GM21737 (cell line): ENCODE measurements at regions not wholly inside any gene's neighbourhood (a gene's known extent, or its start where the extent isn't known, plus 50 kb on each side); places are given as distances from the start of the nearest gene placed in this dataset.

Experiments
- ATAC-seq: cut with Tn5 transposase; IDR thresholded peaks from one replicate; pipeline ENCODE4 v1.9.1; 2021; ENCODE audit warnings: mild to moderate bottlenecking, moderate library complexity; ENCODE audit not compliant: unreplicated experiment

DNA sequence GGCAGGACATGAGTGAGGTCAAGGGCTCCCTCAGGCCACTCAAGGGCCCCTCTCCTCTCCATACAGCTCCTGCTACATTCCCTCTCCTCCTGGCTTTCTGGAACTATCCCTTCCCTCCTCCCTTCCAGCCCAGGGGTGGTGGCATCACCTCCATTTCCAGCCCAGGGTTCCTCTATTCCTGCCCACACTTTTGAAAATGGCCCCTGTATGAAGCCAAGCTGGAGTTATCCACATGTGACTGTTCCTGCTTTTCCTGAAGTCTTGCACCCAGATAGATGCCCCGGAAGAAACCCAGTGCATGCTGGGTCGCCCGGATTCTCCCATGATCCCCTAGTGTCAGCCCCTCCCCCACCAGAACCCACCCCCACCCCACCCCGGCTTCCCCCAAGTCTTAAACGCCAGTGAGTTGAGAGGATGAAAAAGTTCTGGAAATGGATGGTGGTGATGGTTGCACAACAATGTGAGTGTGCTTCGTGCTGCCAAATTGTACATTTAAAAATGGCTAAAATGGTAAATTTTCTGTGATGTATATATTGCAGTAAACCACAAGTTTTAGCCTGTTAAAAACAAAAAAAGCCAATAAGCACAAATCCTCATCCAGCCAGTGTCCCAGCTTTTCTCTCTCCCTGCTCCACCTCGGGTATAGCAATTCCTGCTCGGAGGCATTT is 136.9 kb downstream of the SCARB1 start:
- ATAC-seq: no peak

DNA sequence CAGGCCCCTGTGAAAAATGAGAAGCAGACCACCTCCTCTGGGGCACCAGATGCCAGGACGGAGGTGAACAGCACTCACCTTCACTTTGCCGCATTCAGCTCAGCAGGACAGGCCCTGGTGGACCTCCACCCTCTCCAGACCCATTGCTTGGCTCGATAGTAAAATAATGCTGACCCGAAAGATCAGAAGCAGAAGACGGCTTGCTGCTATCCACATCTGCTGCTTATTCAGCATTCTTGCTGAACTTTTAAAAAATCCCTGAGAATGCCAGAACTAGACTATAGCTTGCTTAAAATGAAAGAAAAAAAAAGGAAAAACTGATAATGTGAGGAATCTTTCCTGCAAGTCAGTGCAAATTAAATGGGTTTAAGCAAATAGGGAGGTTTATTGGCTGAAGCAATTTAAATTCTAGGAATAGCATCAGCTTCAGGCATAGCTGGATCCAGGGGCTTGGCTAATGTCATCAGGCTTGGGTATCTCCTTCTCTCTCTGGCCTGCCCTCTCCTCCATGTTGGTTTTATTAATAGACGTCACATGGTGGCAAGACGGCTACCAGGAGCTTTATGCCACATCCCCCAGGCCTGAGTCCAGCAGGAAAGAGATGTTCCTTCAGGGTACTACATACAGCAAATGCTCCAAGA is 137.9 kb downstream of the SCARB1 start:
- ATAC-seq: no peak

GRCh38 chr12:124725099-124725498 is 138.6 kb downstream of the SCARB1 start:
- no peak for ATAC-seq

GRCh38 chr12:124722878-124723277 is 140.8 kb downstream of the SCARB1 start:
- no peak for ATAC-seq

- ATAC-seq: no peak
These were observed 142.0 kb downstream of the SCARB1 start for GRCh38 chr12:124721501-124722162.

DNA sequence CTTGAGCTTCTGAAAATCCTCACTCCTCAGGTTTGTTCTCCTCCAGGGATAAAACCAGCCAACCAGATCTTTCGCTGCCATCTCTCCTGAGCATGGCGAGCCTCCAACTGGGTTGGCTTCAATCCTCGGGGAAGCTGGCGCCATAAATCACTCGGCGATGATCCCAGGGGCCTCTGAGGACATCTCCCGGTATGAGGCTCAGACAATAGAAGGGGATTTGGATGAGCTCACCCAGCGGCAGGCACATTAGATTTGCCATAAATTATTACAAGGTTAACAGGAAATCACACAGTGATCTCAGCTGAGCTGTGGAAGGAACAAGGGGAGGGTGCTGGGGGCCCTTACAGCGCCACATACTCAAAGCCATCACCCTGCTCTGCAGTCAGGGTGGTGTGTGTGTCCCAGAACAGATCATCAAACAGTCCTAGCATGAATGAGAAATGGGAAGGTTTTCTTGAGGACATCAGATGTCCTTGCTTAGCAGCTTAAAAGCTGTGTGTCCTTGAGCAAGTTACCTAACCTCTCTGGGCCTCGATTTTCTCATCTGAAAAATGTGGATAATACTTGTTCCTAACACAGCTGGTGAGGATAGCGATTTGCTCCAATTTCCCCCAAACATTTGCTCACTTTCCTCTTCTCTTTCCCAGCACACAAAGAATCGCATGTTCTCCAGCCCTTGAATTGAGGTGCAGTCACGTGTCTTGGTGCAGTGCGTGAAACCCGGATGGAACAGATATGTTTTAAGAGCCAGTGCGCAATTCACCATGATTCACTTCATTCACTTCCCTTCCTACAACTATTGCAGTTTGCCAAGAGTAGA is 142.8 kb downstream of the SCARB1 start:
- ATAC-seq: no peak

GRCh38 chr12:124720004-124720680 is 143.5 kb downstream of the SCARB1 start:
- no peak for ATAC-seq

- no peak for ATAC-seq
These were observed 144.4 kb downstream of the SCARB1 start for GRCh38 chr12:124719231-124719630.

DNA sequence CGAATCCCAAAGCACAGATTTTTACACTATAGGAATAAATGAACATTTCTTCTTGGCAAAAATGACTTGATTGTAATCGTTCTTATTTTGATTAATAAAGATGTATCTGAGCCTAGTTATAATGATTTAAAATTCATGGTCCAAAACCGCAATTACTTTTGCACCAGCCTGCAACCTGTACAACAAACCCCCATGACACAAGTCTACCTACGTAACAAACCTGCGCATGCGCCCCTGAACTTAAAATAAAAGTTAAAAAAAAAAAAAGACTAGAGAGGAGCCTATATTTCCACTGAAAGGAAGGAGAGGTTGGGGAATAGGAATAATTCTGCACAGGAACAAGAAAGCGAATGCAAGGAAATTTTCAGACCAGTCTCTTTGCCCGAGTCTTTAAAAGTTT is 145.2 kb downstream of the SCARB1 start:
- no peak for ATAC-seq

DNA sequence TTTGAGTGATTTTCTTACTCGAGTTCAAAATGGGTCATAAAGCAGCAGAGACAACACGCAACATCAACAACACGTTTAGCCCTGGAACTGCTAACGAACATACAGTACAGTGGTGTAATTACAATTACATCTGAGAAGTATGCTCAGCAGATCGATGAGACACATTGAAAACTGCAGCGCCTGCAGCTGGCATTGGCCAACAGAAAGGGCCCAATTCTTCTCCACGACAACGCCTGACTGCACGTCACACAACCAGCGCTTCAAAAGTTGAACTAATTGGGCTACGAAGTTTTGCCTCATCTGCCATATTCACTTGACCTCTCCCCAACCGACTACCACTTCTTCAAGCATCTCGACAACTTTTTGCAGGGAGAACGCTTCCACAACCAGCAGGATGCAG is 145.6 kb downstream of the SCARB1 start:
- ATAC-seq: no peak

DNA sequence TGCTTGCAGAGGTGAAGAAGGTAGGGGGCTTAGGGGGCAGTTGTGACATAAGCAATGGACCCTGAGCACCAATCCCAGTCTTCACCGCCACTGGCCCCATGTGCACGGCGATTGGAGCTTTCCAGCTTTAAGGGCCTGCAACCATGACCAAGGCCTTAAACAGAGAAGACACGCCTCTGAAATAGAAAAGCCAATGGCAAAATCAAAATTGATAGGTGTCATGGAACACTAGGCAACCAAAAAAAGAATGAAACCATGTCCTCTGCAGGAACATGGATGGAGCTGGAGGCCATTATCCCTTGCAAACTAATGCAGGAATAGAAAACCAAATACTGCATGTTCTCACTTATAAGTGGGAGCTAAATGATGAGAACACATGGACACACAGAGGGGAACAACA is 146.3 kb downstream of the SCARB1 start:
- ATAC-seq: no peak

DNA sequence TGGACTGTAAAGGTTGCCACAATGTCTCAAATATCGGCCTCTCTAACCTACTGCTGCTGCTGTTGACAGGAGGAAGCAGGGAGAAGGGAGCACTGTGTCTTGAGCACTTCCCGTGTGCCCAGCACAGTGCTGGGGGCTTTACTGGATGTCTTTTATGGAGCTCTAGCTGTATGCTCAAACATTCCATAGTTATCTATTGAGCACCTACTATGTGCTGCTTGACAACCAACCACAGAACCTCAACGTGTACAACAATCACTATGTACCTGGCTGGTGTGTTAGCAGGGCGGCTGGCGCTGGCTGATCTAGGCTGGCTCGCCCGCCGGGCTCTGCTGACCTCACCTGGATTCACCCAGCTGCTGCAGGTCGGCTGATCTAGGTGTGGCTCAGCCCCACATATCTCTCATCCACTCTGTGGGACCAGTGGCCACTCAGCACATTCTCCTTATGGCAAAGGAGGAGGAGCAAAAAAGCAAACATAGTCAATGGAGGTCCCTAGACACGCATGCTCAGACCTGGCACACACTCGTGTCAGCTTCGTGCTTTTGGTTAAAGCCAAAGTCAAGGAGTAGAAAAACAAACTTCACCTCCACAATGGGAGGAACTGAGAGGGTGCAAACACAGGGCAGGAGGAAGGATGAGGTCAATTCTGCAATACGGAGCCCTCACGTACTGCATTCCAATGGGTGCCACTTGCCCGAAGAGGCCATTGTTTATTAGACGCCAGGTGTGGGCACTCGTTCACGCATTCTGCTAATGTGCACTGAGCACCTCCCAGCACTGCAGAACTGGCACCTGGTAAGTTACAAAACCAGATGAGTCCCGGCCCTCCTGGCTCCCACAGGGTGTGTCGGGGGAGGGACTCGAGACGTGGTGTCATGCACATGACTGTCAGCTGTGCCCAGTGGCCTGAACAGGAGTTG is 147.2 kb downstream of the SCARB1 start:
- ATAC-seq: no peak

GRCh38 chr12:124715121-124715990 is 147.9 kb upstream of the NCOR2 start:
- no peak for ATAC-seq

- ATAC-seq: peak; percentile 77
These were observed 146.1 kb upstream of the NCOR2 start for GRCh38 chr12:124713436-124714082.

GRCh38 chr12:124713041-124713435 is 145.6 kb upstream of the NCOR2 start:
- ATAC-seq: peak; percentile 19

- no peak for ATAC-seq
These were observed 143.9 kb upstream of the NCOR2 start for GRCh38 chr12:124711344-124711743.

DNA sequence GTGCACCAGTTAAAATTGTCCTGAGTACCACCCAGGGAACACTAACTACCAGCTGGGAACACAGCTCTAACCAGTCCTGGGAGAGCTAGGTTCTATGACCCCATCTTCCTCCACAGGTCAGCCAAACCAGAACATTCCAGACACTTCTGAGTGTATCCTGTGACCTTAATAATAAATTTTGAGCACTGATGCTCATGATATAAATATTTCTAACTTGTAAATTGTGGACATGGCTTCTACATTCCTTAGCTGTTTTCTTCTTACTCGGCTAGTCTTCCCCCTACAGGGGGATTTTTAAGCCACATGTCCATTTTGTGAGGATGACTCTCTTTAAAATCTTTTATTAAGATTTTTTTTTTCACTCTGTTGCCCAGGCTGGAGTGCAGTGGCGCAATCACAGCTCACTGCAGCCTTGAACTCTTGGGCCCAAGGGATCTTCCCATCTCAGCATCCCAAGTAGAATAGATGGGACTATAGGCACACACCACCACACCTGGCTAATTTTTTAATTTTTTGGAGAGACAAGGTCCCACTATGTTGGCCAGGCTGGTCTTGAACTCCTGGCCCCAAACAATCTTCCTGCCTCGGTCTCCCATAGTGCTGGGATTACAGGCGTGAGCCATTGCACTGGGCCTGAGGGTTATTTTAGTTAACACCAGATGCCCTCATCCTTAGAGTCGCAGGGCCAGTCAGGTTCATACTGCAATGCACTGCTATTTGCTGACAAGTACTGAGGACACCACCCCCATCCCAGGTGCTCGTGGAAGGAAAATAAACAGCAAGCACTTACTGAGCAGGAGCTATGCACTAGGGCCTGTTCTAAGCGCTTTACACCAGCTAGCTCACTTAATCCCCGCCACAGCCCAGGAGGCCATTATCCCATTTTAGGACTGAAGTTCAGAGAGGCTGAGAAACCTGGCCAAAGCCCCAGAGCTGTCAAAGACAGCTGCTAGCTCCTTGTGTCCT is 142.6 kb upstream of the NCOR2 start:
- no peak for ATAC-seq
